Activated CD8-positive, alpha-beta memory T cell treated with anti-CD3 and anti-CD28 coated beads for 24 hours (primary cell): ENCODE measurements at regions not wholly inside any gene's neighbourhood (a gene's known extent, or its start where the extent isn't known, plus 50 kb on each side); places are given as distances from the start of the nearest gene placed in this dataset.
"Not testable (repeated sequence)": the region's sequence is repeated elsewhere in the genome, so short reads cannot be mapped to it uniquely, and the experiment has no call there.

Experiments
- DNase-seq: peaks from one replicate; pipeline ENCODE4 v3.0.0-alpha.2; 2020

DNA sequence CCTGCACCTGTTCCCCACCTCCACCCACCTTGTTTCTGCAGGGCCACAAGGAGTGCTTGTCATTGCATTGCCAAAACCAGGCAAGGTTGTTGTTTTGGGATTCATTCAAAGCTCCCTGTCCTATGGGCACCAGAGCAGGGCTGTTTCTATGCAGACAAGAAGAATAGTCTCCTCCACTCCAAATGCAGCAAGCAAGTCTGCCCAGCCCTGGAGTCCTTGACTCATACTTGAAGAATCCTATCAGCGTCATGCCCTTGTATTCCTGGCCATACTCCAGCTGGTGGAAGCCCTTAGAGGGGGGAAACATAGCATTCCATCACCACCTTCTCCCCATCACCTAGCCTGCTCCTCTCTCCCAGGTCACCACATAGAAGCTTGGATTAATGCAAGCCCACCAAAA, 145.3 kb upstream of the ECI2 start:
- no peak for DNase-seq

DNA sequence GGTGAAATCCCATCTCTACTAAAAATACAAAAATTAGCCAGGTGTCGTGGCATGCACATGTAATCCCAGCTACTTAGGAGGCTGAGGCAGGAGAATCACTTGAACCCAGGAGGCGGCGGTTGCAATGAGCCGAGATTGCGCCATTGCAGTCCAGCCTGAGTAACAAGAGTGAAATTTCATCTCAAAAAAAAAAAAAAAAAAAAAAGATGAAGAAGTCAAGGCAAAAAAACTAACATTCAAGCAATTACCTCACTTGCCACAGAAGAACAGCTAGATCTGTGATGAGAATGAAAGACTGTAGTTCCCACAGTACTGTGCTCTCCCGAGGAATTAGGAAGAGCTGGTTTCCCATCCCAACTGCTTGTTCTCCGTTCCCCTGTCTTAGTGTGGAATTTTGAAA, 144.7 kb upstream of the ECI2 start:
- no peak for DNase-seq

DNA sequence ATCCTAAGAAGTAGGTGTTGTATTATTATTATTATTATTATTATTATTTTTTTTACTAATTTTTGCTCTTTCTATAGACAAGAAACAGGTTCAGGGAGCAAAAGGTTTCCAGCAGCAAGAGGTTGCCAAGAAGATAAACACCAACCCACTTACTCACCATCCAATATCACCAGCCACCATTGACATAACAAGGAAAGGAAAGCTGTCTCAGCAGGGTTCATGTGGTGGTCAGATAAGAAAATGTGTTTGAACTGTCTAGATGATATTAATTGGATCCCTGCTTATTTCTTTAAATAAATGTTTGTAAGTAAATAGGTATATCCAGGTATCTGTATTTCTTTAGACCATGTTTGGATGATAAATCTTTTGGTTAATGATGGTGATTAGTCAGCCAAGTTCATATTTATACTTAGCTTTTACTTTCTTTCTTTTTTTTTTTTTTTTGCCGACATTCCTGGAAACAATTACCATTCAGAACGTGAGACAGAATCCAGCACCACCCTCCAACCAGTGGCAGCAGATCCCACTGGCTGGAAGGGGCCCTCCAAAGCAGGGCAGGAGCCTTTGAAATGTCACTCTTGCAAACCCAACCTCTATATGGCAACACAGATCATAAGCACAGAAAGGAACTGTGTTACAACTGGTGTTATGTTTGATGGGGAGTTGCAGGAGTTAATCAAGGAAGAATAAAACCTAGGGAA, 139.2 kb upstream of the ECI2 start:
- no peak for DNase-seq

DNA sequence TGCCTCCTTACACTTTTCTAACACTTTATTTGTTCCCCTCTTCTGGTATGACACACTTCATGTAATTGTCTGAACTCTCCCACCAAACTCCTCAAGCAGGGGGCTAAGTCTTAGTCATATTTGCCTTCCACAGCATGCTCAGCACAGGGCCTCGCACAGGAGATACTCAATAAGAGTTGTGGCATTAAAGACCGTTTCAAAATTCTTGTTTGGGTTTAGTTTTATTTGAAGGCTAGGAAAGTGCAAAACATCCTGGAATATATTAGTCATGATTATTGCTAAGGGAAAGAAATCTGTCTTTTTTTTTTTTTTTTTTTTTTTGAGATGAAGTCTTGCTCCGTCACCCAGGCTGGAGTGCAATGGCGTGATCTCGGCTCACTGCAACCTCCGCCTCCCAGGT, 137.6 kb upstream of the ECI2 start:
- DNase-seq, result no peak

DNA sequence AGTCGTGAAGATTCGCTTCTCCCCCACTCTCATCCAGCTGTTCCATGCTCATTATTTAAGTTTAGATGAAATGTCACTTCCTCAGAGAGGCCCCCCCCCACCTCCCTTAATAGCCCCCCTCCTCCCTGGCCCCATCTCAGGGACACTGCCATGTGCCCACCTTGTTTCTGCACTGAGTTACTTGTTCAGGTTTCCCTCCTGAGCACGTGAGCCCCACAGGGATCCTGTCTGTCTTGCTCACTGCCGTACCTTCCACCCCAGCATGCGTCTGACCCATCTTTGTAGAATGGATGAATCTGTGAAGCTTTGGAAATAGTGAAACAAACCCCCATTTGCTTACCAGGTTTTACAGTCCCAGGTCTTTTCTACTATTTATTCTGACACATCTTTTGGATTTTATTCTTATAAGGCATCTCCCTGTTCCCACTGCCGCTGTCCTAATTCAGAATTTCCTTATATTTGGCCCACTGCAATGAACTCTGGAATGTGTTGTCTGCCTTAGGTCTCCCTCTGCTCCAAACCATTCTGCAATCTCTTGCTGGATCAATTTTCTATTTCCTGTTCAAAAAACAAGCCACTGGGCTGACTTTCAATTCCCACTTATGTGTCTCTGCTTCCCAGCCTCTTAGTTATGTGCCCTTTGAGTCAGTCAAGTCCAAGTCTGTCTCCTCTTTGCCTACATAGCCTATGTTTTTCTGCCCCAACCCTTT, 136.5 kb upstream of the ECI2 start:
- DNase-seq, result no peak

DNA sequence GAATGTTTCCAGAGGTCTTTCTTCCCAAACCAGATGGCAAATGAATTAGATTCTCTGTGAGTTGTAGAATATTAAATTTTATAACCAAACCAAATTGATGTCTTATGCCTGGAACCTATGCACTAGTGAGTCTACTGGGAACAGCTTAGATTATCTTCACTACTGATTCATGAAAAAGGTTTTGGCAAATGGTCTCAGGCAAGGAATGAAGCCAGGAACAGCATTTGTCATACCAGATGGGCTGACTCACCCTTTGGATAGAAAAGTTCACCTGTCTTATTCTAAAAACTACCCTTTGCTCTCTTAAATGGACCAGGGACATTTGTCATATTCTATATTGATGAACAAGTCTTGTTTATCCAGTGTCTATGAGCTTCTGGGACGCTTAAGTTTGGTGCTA, 135.4 kb upstream of the ECI2 start:
- DNase-seq, result no peak

DNA sequence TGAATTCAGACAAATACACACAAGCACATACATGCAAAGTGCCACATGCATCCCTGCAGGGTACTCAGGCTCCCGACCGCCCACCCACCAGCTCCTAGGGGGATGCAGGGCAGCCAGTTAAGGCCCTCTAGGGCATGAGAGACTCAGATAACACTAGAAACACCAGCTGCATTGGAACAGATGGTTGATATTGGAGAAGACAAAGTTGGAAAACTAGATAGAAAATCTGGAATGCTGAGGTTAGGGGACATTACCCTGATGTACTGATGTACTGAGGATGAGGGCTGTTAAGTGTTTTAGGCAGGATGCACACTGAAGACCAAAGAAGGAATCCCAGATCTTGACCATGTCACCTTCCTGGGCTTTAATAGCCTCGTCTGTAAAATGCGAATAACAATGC, 134.6 kb upstream of the ECI2 start:
- DNase-seq, result no peak

DNA sequence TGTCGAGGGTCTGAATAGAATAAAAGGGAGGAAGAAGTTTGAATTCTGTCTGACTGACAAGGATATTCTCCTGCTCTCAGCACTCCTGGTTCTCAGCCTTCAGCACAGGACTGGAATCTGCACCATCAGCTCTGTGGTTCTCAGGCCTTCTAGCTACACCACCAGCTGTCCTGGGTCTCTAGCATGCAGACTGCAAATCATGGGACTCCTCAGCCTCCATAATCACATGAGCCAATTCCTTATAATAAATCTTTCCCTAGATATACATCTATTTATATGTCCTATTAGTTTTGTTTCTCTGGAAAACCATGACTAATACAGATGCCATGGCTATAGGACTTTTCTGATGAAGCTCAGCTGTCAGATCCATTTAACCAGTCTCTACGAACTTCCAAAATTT, 132.8 kb upstream of the ECI2 start:
- no peak for DNase-seq

DNA sequence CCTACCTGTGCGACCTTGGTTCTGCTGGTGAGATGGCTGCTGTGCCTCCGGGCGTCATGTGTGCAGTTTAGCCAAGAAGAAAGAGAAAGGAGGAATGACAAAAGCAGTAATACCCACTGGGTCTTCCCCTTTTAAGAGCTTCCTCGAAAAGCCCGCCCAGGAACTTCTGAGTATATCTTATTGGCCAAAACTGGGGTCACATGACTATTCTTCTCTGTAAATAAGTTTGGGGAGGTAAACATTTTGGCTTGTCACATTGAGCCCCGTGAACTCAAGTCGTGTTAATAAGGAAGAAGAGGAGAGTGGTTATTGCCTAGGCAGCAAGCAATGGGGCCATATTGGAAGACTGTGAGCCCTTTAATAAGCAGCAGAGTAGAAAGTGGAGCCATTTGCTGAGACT, 130.4 kb upstream of the ECI2 start:
- no peak for DNase-seq

DNA sequence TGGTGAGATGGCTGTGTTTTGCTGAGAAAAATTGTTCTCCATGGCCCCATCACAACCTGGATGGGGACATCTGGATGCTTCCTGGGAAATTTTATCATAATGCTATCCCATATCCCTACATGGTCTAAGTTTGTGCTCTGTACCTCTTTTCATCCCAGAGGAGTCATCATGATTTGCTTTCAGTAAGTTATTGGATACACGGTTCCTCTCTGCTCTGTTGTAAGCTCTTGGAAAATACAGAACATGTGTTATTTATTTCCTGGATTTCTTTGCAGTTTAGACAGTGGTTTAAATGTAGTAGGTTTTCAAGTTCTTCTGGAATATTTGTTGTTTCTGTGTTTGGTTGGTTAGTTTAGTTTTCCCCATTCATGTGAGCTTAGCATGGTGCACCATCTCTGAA, 129.2 kb upstream of the ECI2 start:
- no peak for DNase-seq

DNA sequence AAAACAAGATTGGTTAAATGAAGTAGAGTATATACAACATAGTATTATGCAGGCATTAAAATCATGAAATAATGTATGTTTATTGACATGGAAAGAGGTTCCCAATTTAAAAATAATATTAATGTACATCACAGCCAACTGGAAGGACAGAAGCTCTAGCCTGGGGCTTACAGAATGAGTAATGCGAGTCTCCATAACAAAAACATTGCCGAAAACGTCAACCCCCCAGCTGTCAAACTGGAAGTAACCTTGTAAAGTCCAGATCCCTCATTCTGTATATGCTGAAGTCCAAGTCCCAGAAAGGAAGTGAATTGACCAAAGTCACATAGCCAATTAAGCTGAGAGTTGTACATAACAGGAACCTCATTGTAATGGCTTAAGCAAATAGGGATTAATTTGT, 128.7 kb upstream of the ECI2 start:
- no peak for DNase-seq

DNA sequence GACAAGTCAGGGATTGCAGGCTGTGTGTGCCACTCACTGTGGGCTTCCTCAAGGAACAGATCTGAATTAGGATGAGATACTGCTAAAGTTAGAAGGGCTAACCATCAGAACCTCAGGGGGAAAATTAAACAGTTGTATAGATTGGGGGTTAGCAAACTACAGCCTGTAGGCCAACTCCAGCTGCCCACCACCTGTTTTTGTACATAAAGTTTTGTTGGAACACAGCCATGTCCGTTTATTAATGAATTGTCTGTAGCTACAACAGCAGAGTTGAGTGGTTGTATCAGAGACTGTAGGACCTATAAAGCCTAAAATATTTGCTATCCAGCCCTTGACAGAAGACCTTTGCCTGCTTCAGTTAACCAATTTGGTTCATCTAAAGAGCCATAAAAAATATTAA, 127.2 kb upstream of the ECI2 start:
- no peak for DNase-seq

DNA sequence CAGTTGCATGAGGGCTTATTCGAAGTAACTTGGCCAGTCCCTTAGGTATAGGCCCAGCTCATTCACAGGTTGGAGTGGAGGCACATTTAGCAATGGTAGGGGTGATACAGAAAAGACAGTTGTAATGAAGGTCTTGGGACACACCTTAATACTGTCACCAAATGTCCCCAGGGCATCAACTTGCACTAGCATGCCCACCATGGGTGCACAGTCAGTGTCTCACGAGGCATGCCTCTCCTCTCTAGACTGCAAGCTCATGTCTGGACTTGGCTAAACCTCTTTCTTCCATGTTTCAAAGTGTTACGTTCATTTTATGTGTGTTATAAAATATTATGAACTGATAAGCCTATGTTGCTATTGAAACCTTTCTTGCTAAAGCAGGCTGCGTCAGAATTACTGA, 124.0 kb upstream of the ECI2 start:
- no peak for DNase-seq

DNA sequence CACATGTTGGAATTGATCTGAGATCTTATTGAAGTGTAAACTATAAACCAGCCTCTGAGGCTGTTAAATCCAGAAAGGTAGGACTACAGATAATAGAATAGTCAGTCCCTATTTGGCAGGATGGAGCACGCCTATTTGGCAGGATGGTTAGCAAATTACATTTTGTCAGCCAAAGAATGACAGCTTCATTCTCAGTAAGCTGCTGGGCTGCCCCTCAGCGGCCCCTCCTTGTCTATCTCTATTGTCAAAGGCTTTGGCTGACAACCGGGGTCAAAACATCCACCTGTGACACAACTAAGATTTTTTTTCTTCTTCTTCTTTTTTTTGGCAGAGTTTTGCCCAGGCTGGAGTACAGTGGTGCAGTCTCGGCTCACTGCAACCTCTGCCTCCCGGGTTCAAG, 123.4 kb upstream of the ECI2 start:
- DNase-seq, result no peak

DNA sequence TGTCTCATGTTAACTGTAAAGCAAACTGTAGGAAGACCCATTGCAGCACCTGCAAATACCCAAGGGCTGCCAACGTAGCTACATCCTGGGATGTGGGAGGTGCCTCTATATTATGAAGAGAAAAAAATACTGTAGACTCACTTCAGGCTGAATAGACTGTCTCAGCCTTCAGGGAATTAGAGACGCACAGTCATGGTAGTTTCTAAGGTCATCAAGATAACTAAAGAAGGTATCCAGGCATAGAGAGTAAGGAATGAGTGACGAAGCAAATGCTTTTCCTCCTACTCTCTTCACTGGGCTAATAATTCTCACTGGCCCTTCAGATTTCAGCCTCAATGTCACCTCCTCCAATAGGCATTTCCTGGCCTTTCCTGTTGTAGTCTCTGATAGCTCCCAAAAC, 121.6 kb upstream of the ECI2 start:
- no peak for DNase-seq

DNA sequence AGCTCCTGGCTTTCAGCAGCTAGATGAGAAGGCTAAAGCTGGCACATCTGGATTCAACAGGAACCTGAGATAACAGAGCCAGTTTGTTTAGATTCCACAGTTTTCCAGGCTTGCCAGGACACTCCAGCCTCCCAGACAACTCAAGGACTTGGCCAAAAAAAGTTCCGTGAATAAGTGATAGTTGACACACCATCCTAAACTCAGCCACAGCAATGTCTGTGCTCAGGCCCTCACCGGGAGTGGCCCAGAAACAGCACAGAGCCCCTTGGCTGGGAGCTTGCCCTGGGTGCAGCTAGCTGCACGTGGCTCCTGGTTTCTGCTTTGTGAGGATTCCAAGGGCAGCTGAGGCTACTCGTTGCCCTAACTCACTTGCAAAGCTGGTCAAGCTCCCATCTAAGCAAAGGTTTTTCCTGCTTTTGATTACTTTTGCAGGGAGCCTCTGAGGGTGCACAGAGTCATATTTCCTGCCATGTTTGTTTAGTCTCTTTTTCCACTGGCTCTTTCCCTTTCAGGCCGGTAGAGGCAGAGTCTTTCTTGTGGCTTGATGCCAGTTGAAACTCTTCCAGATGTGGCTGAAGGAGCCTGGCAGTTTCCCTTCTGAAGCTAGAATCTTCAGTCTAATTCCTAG, 118.3 kb upstream of the ECI2 start:
- DNase-seq, result no peak

DNA sequence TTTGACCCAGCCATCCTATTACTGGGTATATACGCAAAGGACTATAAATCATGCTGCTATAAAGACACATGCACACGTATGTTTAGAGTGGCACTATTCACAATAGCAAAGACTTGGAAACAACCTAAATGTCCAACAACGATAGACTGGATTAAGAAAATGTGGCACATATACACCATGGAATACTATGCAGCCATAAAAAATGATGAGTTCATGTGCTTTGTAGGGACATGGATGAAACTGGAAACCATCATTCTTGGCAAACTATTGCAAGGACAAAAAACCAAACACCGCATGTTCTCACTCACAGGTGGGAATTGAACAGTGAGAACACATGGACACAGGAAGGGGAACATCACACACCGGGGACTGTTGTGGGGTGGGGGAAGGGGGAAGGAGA, 117.1 kb upstream of the ECI2 start:
- not testable (repeated sequence) for DNase-seq

DNA sequence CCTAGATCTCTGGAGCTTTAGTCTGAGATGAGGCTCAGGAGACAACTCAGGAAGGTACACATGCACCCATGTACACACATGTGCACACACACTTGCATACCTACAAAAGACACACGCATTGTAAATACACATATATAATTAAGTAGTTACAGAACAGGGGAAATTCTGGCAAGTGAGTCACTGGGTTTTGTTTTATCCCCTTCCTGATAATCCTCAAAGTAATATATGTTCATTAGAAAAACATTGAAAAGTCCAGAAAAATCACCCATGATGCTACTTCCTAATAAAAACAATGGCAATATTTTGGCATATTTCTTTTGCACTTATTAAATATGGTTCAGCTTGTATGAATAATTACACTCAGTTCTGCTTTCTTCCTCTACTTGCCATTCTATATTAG, 115.3 kb upstream of the ECI2 start:
- DNase-seq, result no peak

DNA sequence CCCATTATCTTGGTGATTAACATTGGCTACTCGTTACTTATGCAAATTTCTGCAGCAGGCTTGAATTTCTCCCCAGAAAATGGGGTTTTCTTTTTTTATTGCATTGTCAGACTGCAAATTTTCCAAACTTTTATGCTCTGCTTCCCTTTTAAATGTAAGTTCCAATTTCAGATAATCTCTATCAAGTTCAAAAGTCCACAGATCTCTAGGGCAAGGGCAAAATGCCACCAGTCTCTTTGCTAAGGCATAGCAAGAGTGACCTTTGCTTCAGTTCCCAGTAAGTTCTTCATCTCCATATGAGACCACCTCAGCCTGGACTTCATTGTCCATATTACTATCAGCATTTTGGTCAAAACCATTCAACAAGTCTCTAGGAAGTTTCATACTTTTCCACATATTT, 108.5 kb upstream of the ECI2 start:
- not testable (repeated sequence) for DNase-seq

DNA sequence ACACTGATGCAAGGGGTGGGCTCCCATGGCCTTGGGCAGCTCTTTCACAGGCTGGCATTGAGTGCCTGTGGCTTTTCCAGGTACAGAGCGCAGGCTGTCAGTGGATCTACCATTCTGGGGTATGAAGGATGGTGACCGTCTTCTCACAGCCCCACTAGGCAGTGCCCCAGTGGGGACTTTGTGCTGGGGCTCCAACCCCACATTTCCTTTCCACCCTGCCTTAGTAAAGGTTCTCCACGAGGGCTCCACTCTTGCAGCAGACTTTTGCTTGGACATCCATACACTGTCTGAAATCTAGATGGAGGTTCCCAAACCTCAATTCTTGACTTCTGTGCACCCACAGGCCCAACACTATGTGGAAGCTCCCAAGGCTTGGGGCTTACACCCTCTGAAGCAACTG, 107.9 kb upstream of the ECI2 start:
- DNase-seq, result no peak

DNA sequence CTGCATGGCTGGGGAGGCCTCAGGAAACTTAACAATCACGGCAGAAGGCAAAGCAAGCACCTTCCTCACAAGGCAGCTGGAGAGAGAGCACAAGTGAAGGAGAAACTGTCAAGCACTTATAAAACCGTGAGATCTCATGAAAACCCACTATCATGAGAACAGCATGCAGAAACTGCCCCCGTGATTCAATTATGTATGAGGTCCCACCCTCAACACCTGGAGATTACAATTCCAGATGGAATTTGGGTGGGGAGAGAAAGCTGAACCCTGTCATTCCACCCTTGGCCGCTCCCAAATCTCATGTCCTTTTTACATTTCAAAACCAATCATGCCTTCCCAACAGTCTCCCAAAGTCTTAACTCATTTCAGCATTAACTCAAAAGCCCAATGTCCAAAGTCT, 107.2 kb upstream of the ECI2 start:
- DNase-seq, result no peak

DNA sequence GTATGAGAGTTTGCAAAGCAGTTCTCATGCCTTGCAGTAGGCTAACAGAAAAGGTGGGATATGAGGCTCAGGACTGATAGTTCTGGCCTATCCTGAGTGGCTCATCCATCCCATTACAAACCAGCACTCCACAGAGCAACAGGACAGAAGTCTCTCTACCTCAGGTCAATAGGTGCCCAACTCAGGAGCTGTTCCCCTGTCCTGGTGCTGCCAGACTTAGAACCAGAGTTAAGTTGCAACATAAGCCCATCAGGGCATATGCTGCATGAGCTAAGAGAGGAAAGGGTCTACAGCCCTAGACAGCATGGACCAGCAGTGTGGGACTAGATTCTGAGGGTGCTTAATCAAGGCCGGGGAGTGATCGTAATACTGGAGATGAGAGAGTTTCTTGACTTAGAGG, 104.8 kb upstream of the ECI2 start:
- no peak for DNase-seq

DNA sequence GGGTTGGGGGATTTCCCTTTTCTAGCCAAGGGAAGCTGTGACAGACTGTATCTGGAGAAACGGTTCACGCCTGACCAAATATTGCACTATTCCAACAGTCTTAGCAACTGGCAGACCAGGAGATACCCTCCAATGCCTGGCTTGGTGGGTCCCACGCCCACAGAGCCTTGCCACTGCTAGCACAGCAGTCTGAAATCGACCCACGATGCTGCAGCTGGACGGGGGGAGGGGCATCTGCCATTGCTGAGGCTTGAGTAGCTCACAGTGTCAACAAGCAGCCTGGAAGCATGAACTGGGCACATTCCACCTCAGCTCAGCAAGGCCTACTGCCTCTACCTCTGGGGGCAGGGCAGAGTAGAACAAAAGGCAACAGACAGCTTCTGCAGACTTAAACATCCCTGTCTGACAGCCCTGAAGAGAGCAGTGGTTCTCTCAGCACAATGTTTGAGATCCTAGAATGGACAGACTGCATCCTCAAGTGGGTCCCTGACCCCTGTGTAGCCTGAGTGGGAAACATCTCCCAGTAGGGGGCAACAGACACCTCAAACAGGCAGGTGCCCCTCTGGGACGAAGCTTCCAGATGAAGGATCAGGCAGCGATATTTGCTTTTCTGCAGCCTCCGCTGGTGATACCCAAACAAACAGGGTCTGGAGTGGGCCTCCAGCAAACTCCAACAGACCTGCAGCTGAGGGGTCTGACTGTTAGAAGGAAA, 89.9 kb upstream of the ECI2 start:
- no peak for DNase-seq
